ENCODE measurements at regions not wholly inside any gene's neighbourhood (a gene's known extent, or its start where the extent isn't known, plus 50 kb on each side); places are given as distances from the start of the nearest gene placed in this dataset.

- ChIA-PET CTCF (interaction anchor here (1.4 kb wide), 1 partner anchor 75 kb away, joined by 3 read pairs; no protein-coding TSS in a partner anchor), POLR2A (interaction anchor here (0.8 kb wide), 1 partner anchor 266 kb away, joined by 3 read pairs; no protein-coding TSS in a partner anchor)
- no peak overlapping the region for H3K4me3 ChIP-seq (ENCODE audit: control insufficient read depth in 1 of 7, extremely low read depth in 1 of 7, insufficient read depth in 4 of 7, low read depth in 2 of 7, low read length in 6 of 7)
- H3K36me3 ChIP-seq (ENCODE audit: control insufficient read depth in 4 of 4, insufficient read depth in 4 of 4, low read length in 3 of 4): no peaks in the 10 kb centered on the region
- no peak overlapping the region for H3K27ac ChIP-seq (ENCODE audit: insufficient read depth in 1 of 2, low read depth in 1 of 2, low read length in 2 of 2, poor library complexity in 1 of 2, severe bottlenecking in 2 of 2)
- 94% methylated on average over 7 of the region's 10 CpGs for WGBS (ENCODE audit: insufficient coverage)
- no peaks in the 10 kb centered on the region for H3K4me1 ChIP-seq (ENCODE audit: control extremely low read depth in 1 of 4, control insufficient read depth in 4 of 4, insufficient read depth in 4 of 4, low read length in 3 of 4)
- no peak for DNase-seq
- H3K9me3 ChIP-seq (ENCODE audit: control extremely low read depth in 1 of 5, control insufficient read depth in 4 of 5, insufficient read depth in 2 of 5, low read depth in 1 of 5, low read length in 4 of 5): no peaks in the 10 kb centered on the region
- H3K27me3 ChIP-seq (replicated peaks in 2 of 5; ENCODE audit: control insufficient read depth in 4 of 5, insufficient read depth in 5 of 5, low read length in 4 of 5): peaks cover 0 to 3% (median 0%) of the 10 kb centered on the region in 5 experiments
These were observed 190.6 kb upstream of the LNX1 start for GRCh38 chr4:53781629-53782457.

GRCh38 chr4:53780736-53781400 lies 189.6 kb upstream of the LNX1 start:
- no peak for DNase-seq
- Histone ChIP-seq H3K36me3 (ENCODE audit: control insufficient read depth in 4 of 4, insufficient read depth in 4 of 4, low read length in 3 of 4) (no peaks in the 10 kb centered on the region), H3K9me3 (ENCODE audit: control extremely low read depth in 1 of 5, control insufficient read depth in 4 of 5, insufficient read depth in 2 of 5, low read depth in 1 of 5, low read length in 4 of 5) (no peaks in the 10 kb centered on the region), H3K27ac (ENCODE audit: insufficient read depth in 1 of 2, low read depth in 1 of 2, low read length in 2 of 2, poor library complexity in 1 of 2, severe bottlenecking in 2 of 2) (no peak overlapping the region), H3K4me1 (ENCODE audit: control extremely low read depth in 1 of 4, control insufficient read depth in 4 of 4, insufficient read depth in 4 of 4, low read length in 3 of 4) (no peaks in the 10 kb centered on the region), H3K4me3 (ENCODE audit: control insufficient read depth in 1 of 7, extremely low read depth in 1 of 7, insufficient read depth in 4 of 7, low read depth in 2 of 7, low read length in 6 of 7) (no peak overlapping the region), H3K27me3 (replicated peaks in 2 of 5; ENCODE audit: control insufficient read depth in 4 of 5, insufficient read depth in 5 of 5, low read length in 4 of 5) (peaks cover 0 to 3% (median 0%) of the 10 kb centered on the region in 5 experiments)
- ChIA-PET CTCF (no interaction called here), POLR2A (no interaction called here)
- 83% methylated on average over 1 of the region's 4 CpGs for WGBS (ENCODE audit: insufficient coverage)

GRCh38 chr4:53779025-53779424 lies 187.7 kb upstream of the LNX1 start:
- WGBS (ENCODE audit: insufficient coverage): no CpG with 5 or more reads among the region's 3 CpGs
- POLR2A ChIA-PET: no interaction called here
- no peaks in the 10 kb centered on the region for H3K36me3 ChIP-seq (ENCODE audit: control insufficient read depth in 4 of 4, insufficient read depth in 4 of 4, low read length in 3 of 4)
- no peak overlapping the region for H3K4me3 ChIP-seq (ENCODE audit: control insufficient read depth in 1 of 7, extremely low read depth in 1 of 7, insufficient read depth in 4 of 7, low read depth in 2 of 7, low read length in 6 of 7)
- no peaks in the 10 kb centered on the region for H3K9me3 ChIP-seq (ENCODE audit: control extremely low read depth in 1 of 5, control insufficient read depth in 4 of 5, insufficient read depth in 2 of 5, low read depth in 1 of 5, low read length in 4 of 5)
- DNase-seq: no peak
- peaks cover 0 to 2% (median 0%) of the 10 kb centered on the region in 5 experiments for H3K27me3 ChIP-seq (replicated peaks in 2 of 5; ENCODE audit: control insufficient read depth in 4 of 5, insufficient read depth in 5 of 5, low read length in 4 of 5)
- no peak overlapping the region for H3K27ac ChIP-seq (ENCODE audit: insufficient read depth in 1 of 2, low read depth in 1 of 2, low read length in 2 of 2, poor library complexity in 1 of 2, severe bottlenecking in 2 of 2)
- H3K4me1 ChIP-seq (ENCODE audit: control extremely low read depth in 1 of 4, control insufficient read depth in 4 of 4, insufficient read depth in 4 of 4, low read length in 3 of 4): no peaks in the 10 kb centered on the region
- CTCF ChIA-PET: no interaction called here

- peaks cover 0 to 2% (median 0%) of the 10 kb centered on the region in 5 experiments for H3K27me3 ChIP-seq (replicated peaks in 2 of 5; ENCODE audit: control insufficient read depth in 4 of 5, insufficient read depth in 5 of 5, low read length in 4 of 5)
- no peaks in the 10 kb centered on the region for H3K36me3 ChIP-seq (ENCODE audit: control insufficient read depth in 4 of 4, insufficient read depth in 4 of 4, low read length in 3 of 4)
- WGBS (ENCODE audit: insufficient coverage): no CpG with 5 or more reads among the region's 2 CpGs
- no peak overlapping the region for H3K27ac ChIP-seq (ENCODE audit: insufficient read depth in 1 of 2, low read depth in 1 of 2, low read length in 2 of 2, poor library complexity in 1 of 2, severe bottlenecking in 2 of 2)
- ChIA-PET CTCF (interaction anchor here (0.8 kb wide), 1 partner anchor 71 kb away, joined by 3 read pairs; no protein-coding TSS in a partner anchor), POLR2A (no interaction called here)
- no peak overlapping the region for H3K4me3 ChIP-seq (ENCODE audit: control insufficient read depth in 1 of 7, extremely low read depth in 1 of 7, insufficient read depth in 4 of 7, low read depth in 2 of 7, low read length in 6 of 7)
- no peak for DNase-seq
- H3K4me1 ChIP-seq (ENCODE audit: control extremely low read depth in 1 of 4, control insufficient read depth in 4 of 4, insufficient read depth in 4 of 4, low read length in 3 of 4): no peaks in the 10 kb centered on the region
- no peaks in the 10 kb centered on the region for H3K9me3 ChIP-seq (ENCODE audit: control extremely low read depth in 1 of 5, control insufficient read depth in 4 of 5, insufficient read depth in 2 of 5, low read depth in 1 of 5, low read length in 4 of 5)
These were observed 186.9 kb upstream of the LNX1 start for GRCh38 chr4:53778155-53778554.

GRCh38 chr4:53777244-53777984 lies 186.1 kb upstream of the LNX1 start:
- ChIA-PET POLR2A (no interaction called here), CTCF (interaction anchor here (0.8 kb wide), 1 partner anchor 70 kb away, joined by 3 read pairs; no protein-coding TSS in a partner anchor)
- Histone ChIP-seq H3K27me3 (replicated peaks in 2 of 5; ENCODE audit: control insufficient read depth in 4 of 5, insufficient read depth in 5 of 5, low read length in 4 of 5) (peaks cover 0 to 2% (median 0%) of the 10 kb centered on the region in 5 experiments), H3K4me3 (ENCODE audit: control insufficient read depth in 1 of 7, extremely low read depth in 1 of 7, insufficient read depth in 4 of 7, low read depth in 2 of 7, low read length in 6 of 7) (no peak overlapping the region), H3K9me3 (ENCODE audit: control extremely low read depth in 1 of 5, control insufficient read depth in 4 of 5, insufficient read depth in 2 of 5, low read depth in 1 of 5, low read length in 4 of 5) (no peaks in the 10 kb centered on the region), H3K36me3 (ENCODE audit: control insufficient read depth in 4 of 4, insufficient read depth in 4 of 4, low read length in 3 of 4) (no peaks in the 10 kb centered on the region), H3K27ac (ENCODE audit: insufficient read depth in 1 of 2, low read depth in 1 of 2, low read length in 2 of 2, poor library complexity in 1 of 2, severe bottlenecking in 2 of 2) (no peak overlapping the region), H3K4me1 (ENCODE audit: control extremely low read depth in 1 of 4, control insufficient read depth in 4 of 4, insufficient read depth in 4 of 4, low read length in 3 of 4) (no peaks in the 10 kb centered on the region)
- 90% methylated on average over 3 of the region's 4 CpGs for WGBS (ENCODE audit: insufficient coverage)
- peak in 2 of 3 donors; percentile 1 to 5 for DNase-seq

- DNase-seq: no peak
- no peak overlapping the region for H3K27ac ChIP-seq (ENCODE audit: insufficient read depth in 1 of 2, low read depth in 1 of 2, low read length in 2 of 2, poor library complexity in 1 of 2, severe bottlenecking in 2 of 2)
- H3K9me3 ChIP-seq (ENCODE audit: control extremely low read depth in 1 of 5, control insufficient read depth in 4 of 5, insufficient read depth in 2 of 5, low read depth in 1 of 5, low read length in 4 of 5): no peaks in the 10 kb centered on the region
- H3K4me3 ChIP-seq (ENCODE audit: control insufficient read depth in 1 of 7, extremely low read depth in 1 of 7, insufficient read depth in 4 of 7, low read depth in 2 of 7, low read length in 6 of 7): no peak overlapping the region
- ChIA-PET POLR2A (no interaction called here), CTCF (interaction anchor here (0.6 kb wide), 1 partner anchor 598 kb away, joined by 3 read pairs; no protein-coding TSS in a partner anchor)
- no peaks in the 10 kb centered on the region for H3K36me3 ChIP-seq (ENCODE audit: control insufficient read depth in 4 of 4, insufficient read depth in 4 of 4, low read length in 3 of 4)
- H3K4me1 ChIP-seq (ENCODE audit: control extremely low read depth in 1 of 4, control insufficient read depth in 4 of 4, insufficient read depth in 4 of 4, low read length in 3 of 4): no peaks in the 10 kb centered on the region
- no CpG with 5 or more reads among the region's 2 CpGs for WGBS (ENCODE audit: insufficient coverage)
- H3K27me3 ChIP-seq (replicated peaks in 2 of 5; ENCODE audit: control insufficient read depth in 4 of 5, insufficient read depth in 5 of 5, low read length in 4 of 5): peaks cover 0 to 2% (median 0%) of the 10 kb centered on the region in 5 experiments
These were observed 184.9 kb upstream of the LNX1 start for GRCh38 chr4:53776141-53776540.

Measured in common myeloid progenitor, CD34-positive (primary cell).